ENCODE measurements at regions not wholly inside any gene's neighbourhood (a gene's known extent, or its start where the extent isn't known, plus 50 kb on each side); places are given as distances from the start of the nearest gene placed in this dataset.

DNA sequence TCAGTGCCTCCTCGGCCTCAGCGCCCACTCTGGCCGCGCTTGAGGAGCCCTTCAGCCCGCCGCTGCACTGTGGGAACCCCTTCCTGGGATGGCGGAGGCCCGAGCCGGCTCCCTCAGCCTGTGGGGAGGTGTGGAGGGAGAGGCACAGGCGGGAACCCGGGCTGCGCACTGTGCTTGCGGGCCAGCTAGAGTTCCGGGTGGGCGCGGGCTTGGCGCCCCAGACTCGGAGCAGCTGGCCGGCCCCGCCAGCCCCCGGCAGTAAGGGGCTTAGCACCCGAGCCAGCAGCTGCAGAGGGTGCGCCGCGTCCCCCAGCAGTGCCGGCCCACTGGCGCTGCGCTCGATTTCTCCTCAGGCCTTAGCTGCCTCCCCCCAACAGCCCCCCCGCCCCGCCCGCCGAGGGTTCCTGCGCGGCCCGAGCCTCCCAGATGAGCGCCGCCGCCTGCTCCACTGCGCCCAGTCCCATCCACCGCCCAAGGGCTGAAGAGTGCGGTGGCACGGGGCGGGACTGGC is 1137.0 kb downstream of the PCDH18 start:
- ChIA-PET CTCF (no interaction called here), POLR2A (no interaction called here)
- intact Hi-C loops (cut with micrococcal nuclease): no loop called here
- Histone ChIP-seq H3K4me3 (ENCODE audit: low read length) (no peak overlapping the region), H3K36me3 (ENCODE audit: control insufficient read depth in 2 of 3, insufficient read depth in 3 of 3, low read length in 3 of 3) (no peaks in the 10 kb centered on the region), H3K27ac (ENCODE audit: low read depth, low read length) (no peak overlapping the region), H3K4me1 (ENCODE audit: control insufficient read depth in 2 of 2, insufficient read depth in 2 of 2, low read length in 2 of 2) (no peaks in the 10 kb centered on the region), H3K9me3 (ENCODE audit: control insufficient read depth in 2 of 3, low read length in 3 of 3) (no peaks in the 10 kb centered on the region), H3K27me3 (ENCODE audit: control insufficient read depth in 2 of 2, insufficient read depth in 2 of 2, low read length in 2 of 2) (no peaks in the 10 kb centered on the region)
- DNase-seq (no peak), ATAC-seq (no peak)
- Mint-ChIP-seq H3K36me3 (no peaks in the 10 kb centered on the region), H3K9me3 (peaks cover 0 to 5% (median 0%) of the 10 kb centered on the region in 11 donors), H3K4me3 (no peak overlapping the region), H3K4me1 (no peaks in the 10 kb centered on the region), H3K27ac (no peak overlapping the region), H3K27me3 (no peaks in the 10 kb centered on the region)

GRCh38 chr4:136392576-136392975 is 1139.7 kb downstream of the PCDH18 start:
- CTCF ChIA-PET: no interaction called here

DNA sequence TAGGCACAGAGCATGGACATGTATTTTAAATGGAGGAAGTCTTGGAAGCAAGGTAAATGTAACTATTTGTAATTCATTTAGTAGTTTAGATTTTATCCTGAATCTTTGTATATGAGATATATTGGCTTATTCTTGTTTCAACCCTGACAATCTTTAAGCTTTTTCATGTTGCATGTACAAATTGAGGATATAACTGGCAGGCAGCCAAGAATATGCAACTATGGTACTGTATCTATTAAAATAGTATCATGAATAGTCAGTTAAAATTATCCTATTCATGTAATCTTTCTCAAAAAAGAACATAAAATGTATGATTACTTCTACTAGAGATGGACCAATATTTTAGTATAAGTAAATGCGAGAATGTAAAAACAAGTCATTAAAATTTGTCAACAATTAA is 1141.5 kb downstream of the PCDH18 start:
- intact Hi-C loops (cut with micrococcal nuclease): no loop called here
- POLR2A ChIA-PET: no interaction called here

More at GRCh38 chr4:136392576-136392975, 1139.7 kb downstream of the PCDH18 start:
- DNase-seq: no peak
- Mint-ChIP-seq H3K4me3 (no peak overlapping the region), H3K4me1 (no peaks in the 10 kb centered on the region), H3K36me3 (no peaks in the 10 kb centered on the region), H3K27me3 (no peaks in the 10 kb centered on the region), H3K9me3 (peaks cover 0 to 15% (median 0%) of the 10 kb centered on the region in 11 donors), H3K27ac (no peak overlapping the region)
- H3K27me3 ChIP-seq (ENCODE audit: control insufficient read depth in 2 of 2, insufficient read depth in 2 of 2, low read length in 2 of 2): no peaks in the 10 kb centered on the region
- no peak overlapping the region for H3K27ac ChIP-seq (ENCODE audit: low read depth, low read length)
- H3K4me1 ChIP-seq (ENCODE audit: control insufficient read depth in 2 of 2, insufficient read depth in 2 of 2, low read length in 2 of 2): no peaks in the 10 kb centered on the region
- POLR2A ChIA-PET: no interaction called here
- no peaks in the 10 kb centered on the region for H3K9me3 ChIP-seq (ENCODE audit: control insufficient read depth in 2 of 3, low read length in 3 of 3)
- no peak overlapping the region for H3K4me3 ChIP-seq (ENCODE audit: low read length)
- no peak for ATAC-seq
- H3K36me3 ChIP-seq (ENCODE audit: control insufficient read depth in 2 of 3, insufficient read depth in 3 of 3, low read length in 3 of 3): no peaks in the 10 kb centered on the region
- intact Hi-C loops (cut with micrococcal nuclease): no loop called here

GRCh38 chr4:136383082-136383481 is 1149.2 kb downstream of the PCDH18 start:
- H3K36me3 ChIP-seq (ENCODE audit: control insufficient read depth in 2 of 3, insufficient read depth in 3 of 3, low read length in 3 of 3): no peaks in the 10 kb centered on the region
- ChIA-PET CTCF (no interaction called here), POLR2A (no interaction called here)
- H3K4me3 ChIP-seq (ENCODE audit: low read length): no peak overlapping the region
- ATAC-seq: no peak
- H3K9me3 Mint-ChIP-seq: peaks cover 0 to 5% (median 0%) of the 10 kb centered on the region in 11 donors
- H3K4me1 Mint-ChIP-seq: no peaks in the 10 kb centered on the region
- intact Hi-C loops (cut with micrococcal nuclease): no loop called here
- H3K27ac ChIP-seq (ENCODE audit: low read depth, low read length): no peak overlapping the region
- no peaks in the 10 kb centered on the region for H3K9me3 ChIP-seq (ENCODE audit: control insufficient read depth in 2 of 3, low read length in 3 of 3)
- H3K27me3 ChIP-seq (ENCODE audit: control insufficient read depth in 2 of 2, insufficient read depth in 2 of 2, low read length in 2 of 2): no peaks in the 10 kb centered on the region
- H3K36me3 Mint-ChIP-seq: no peaks in the 10 kb centered on the region
- no peaks in the 10 kb centered on the region for H3K4me1 ChIP-seq (ENCODE audit: control insufficient read depth in 2 of 2, insufficient read depth in 2 of 2, low read length in 2 of 2)
- DNase-seq: no peak
- H3K4me3 Mint-ChIP-seq: no peak overlapping the region
- H3K27me3 Mint-ChIP-seq: no peaks in the 10 kb centered on the region
- H3K27ac Mint-ChIP-seq: no peak overlapping the region

More for the DNA sequence above, 1141.5 kb downstream of the PCDH18 start:
- no peaks in the 10 kb centered on the region for H3K36me3 ChIP-seq (ENCODE audit: control insufficient read depth in 2 of 3, insufficient read depth in 3 of 3, low read length in 3 of 3)
- DNase-seq: no peak
- Mint-ChIP-seq H3K36me3 (no peaks in the 10 kb centered on the region), H3K4me1 (no peaks in the 10 kb centered on the region), H3K27ac (no peak overlapping the region), H3K9me3 (peaks cover 0 to 10% (median 0%) of the 10 kb centered on the region in 11 donors), H3K4me3 (no peak overlapping the region), H3K27me3 (no peaks in the 10 kb centered on the region)
- CTCF ChIA-PET: no interaction called here
- no peaks in the 10 kb centered on the region for H3K9me3 ChIP-seq (ENCODE audit: control insufficient read depth in 2 of 3, low read length in 3 of 3)
- no peak for ATAC-seq
- no peak overlapping the region for H3K4me3 ChIP-seq (ENCODE audit: low read length)
- H3K27ac ChIP-seq (ENCODE audit: low read depth, low read length): no peak overlapping the region
- no peaks in the 10 kb centered on the region for H3K4me1 ChIP-seq (ENCODE audit: control insufficient read depth in 2 of 2, insufficient read depth in 2 of 2, low read length in 2 of 2)
- no peaks in the 10 kb centered on the region for H3K27me3 ChIP-seq (ENCODE audit: control insufficient read depth in 2 of 2, insufficient read depth in 2 of 2, low read length in 2 of 2)

- ChIA-PET CTCF (no interaction called here), POLR2A (no interaction called here)
- Mint-ChIP-seq H3K9me3 (peaks cover 0 to 13% (median 0%) of the 10 kb centered on the region in 11 donors), H3K4me1 (no peaks in the 10 kb centered on the region), H3K36me3 (no peaks in the 10 kb centered on the region), H3K27me3 (no peaks in the 10 kb centered on the region), H3K4me3 (no peak overlapping the region), H3K27ac (no peak overlapping the region)
- intact Hi-C loops (cut with micrococcal nuclease): no loop called here
- H3K27ac ChIP-seq (ENCODE audit: low read depth, low read length): no peak overlapping the region
- H3K36me3 ChIP-seq (ENCODE audit: control insufficient read depth in 2 of 3, insufficient read depth in 3 of 3, low read length in 3 of 3): no peaks in the 10 kb centered on the region
- H3K9me3 ChIP-seq (ENCODE audit: control insufficient read depth in 2 of 3, low read length in 3 of 3): no peaks in the 10 kb centered on the region
- H3K4me1 ChIP-seq (ENCODE audit: control insufficient read depth in 2 of 2, insufficient read depth in 2 of 2, low read length in 2 of 2): no peaks in the 10 kb centered on the region
- H3K27me3 ChIP-seq (ENCODE audit: control insufficient read depth in 2 of 2, insufficient read depth in 2 of 2, low read length in 2 of 2): no peaks in the 10 kb centered on the region
- ATAC-seq: no peak
- no peak overlapping the region for H3K4me3 ChIP-seq (ENCODE audit: low read length)
- no peak for DNase-seq
Observed at GRCh38 chr4:136371231-136371630, 1161.1 kb downstream of the PCDH18 start.

- H3K27ac ChIP-seq (ENCODE audit: low read depth, low read length): no peak overlapping the region
- H3K27me3 ChIP-seq (ENCODE audit: control insufficient read depth in 2 of 2, insufficient read depth in 2 of 2, low read length in 2 of 2): no peaks in the 10 kb centered on the region
- intact Hi-C loops (cut with micrococcal nuclease): no loop called here
- CTCF ChIA-PET: no interaction called here
- no peak for DNase-seq
- H3K4me3 Mint-ChIP-seq: no peak overlapping the region
- no peaks in the 10 kb centered on the region for H3K9me3 ChIP-seq (ENCODE audit: control insufficient read depth in 2 of 3, low read length in 3 of 3)
- H3K36me3 ChIP-seq (ENCODE audit: control insufficient read depth in 2 of 3, insufficient read depth in 3 of 3, low read length in 3 of 3): no peaks in the 10 kb centered on the region
- ATAC-seq: no peak
- no peaks in the 10 kb centered on the region for H3K4me1 ChIP-seq (ENCODE audit: control insufficient read depth in 2 of 2, insufficient read depth in 2 of 2, low read length in 2 of 2)
- H3K9me3 Mint-ChIP-seq: peaks cover 0 to 16% (median 3%) of the 10 kb centered on the region in 11 donors
- H3K4me1 Mint-ChIP-seq: no peaks in the 10 kb centered on the region
- no peaks in the 10 kb centered on the region for H3K27me3 Mint-ChIP-seq
- no peak overlapping the region for H3K27ac Mint-ChIP-seq
- POLR2A ChIA-PET: no interaction called here
- H3K4me3 ChIP-seq (ENCODE audit: low read length): no peak overlapping the region
- no peaks in the 10 kb centered on the region for H3K36me3 Mint-ChIP-seq
Observed at GRCh38 chr4:136369073-136369472, 1163.2 kb downstream of the PCDH18 start.

DNA sequence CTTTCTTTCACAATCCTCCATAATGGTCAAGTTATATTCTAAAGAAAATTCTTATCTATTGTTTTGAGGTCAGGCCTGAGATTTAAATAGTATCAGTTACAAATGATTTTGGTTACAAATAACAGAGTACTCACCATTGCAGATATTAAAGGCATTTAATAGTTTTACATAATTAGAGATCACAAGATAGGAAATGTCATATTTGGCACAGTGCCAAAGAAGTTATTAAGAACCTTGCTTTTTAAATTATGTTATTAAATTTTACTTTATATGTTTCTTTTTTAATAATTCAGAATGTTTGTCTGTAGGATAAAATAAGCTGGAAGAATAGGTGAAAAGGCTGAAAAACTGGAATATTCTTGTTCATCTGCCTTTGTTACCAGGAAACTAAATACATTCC is 1174.7 kb downstream of the PCDH18 start:
- no peaks in the 10 kb centered on the region for H3K36me3 Mint-ChIP-seq
- no peaks in the 10 kb centered on the region for H3K27me3 Mint-ChIP-seq
- no peak overlapping the region for H3K4me3 Mint-ChIP-seq
- DNase-seq: no peak
- Histone ChIP-seq H3K9me3 (ENCODE audit: control insufficient read depth in 2 of 3, low read length in 3 of 3) (no peaks in the 10 kb centered on the region), H3K4me3 (ENCODE audit: low read length) (no peak overlapping the region), H3K27me3 (ENCODE audit: control insufficient read depth in 2 of 2, insufficient read depth in 2 of 2, low read length in 2 of 2) (no peaks in the 10 kb centered on the region), H3K4me1 (ENCODE audit: control insufficient read depth in 2 of 2, insufficient read depth in 2 of 2, low read length in 2 of 2) (no peaks in the 10 kb centered on the region), H3K36me3 (ENCODE audit: control insufficient read depth in 2 of 3, insufficient read depth in 3 of 3, low read length in 3 of 3) (no peaks in the 10 kb centered on the region), H3K27ac (ENCODE audit: low read depth, low read length) (no peak overlapping the region)
- POLR2A ChIA-PET: no interaction called here
- no peak overlapping the region for H3K27ac Mint-ChIP-seq
- H3K4me1 Mint-ChIP-seq: peaks cover 0 to 1% (median 0%) of the 10 kb centered on the region in 7 donors
- ATAC-seq: no peak
- H3K9me3 Mint-ChIP-seq: peaks cover 0 to 18% (median 2%) of the 10 kb centered on the region in 11 donors
- CTCF ChIA-PET: no interaction called here
- intact Hi-C loops (cut with micrococcal nuclease): no loop called here

Data from naive thymus-derived CD4-positive, alpha-beta T cell (primary cell).